BJ (cell line): ENCODE measurements at regions not wholly inside any gene's neighbourhood (a gene's known extent, or its start where the extent isn't known, plus 50 kb on each side); places are given as distances from the start of the nearest gene placed in this dataset.

Experiments used
- CTCF ChIA-PET: fragments of 350-600 bp; formaldehyde crosslinking; extraction: SDS; loops from one replicate; lab custom pipeline; 2021; ENCODE audit warnings: antibody characterized with exemption, inconsistent platforms; lab: Yijun Ruan, JAX
- POLR2A ChIA-PET: fragments of 300-600 bp; sonication (Branson Sonifier 250); formaldehyde crosslinking; extraction: SDS; loops from one replicate; lab custom pipeline; 2021; ENCODE audit warnings: antibody characterized with exemption; lab: Charles Lee
- DNase-seq: peaks from one replicate; pipeline ENCODE4 v3.0.0-alpha.2; 2011; ENCODE audit warnings: low read depth
- H3K27me3 ChIP-seq: 2 replicates; pipeline ENCODE4 v1.6.0; 2011; ENCODE audit warnings: low read length; ENCODE audit not compliant: control insufficient read depth, insufficient read depth
- H3K36me3 ChIP-seq: 2 replicates; pipeline ENCODE4 v1.5.1; 2011; ENCODE audit warnings: low read length; ENCODE audit not compliant: control insufficient read depth, insufficient read depth
- H3K4me3 ChIP-seq: 2 replicates; pipeline ENCODE4 v1.5.1; 2011; ENCODE audit warnings: low read depth, mild to moderate bottlenecking, control low read depth, low read length
- TF ChIP-seq, protein P1 (sequence below): IDR thresholded peaks from 2 replicates; pipeline ENCODE4 v1.5.1; 2011; ENCODE audit warnings: low read depth, mild to moderate bottlenecking, control low read depth, inconsistent platforms, low read length, moderate library complexity; ENCODE audit not compliant: insufficient read depth

GRCh38 chr12:73769337-73769736 lies 768.3 kb upstream of the ATXN7L3B start:
- DNase-seq: no peak
- Histone ChIP-seq H3K4me3 (no peak overlapping the region), H3K27me3 (no peaks in the 10 kb centered on the region), H3K36me3 (no peaks in the 10 kb centered on the region)
- ChIA-PET CTCF (no interaction called here), POLR2A (no interaction called here)
- TF ChIP-seq, protein P1, sequence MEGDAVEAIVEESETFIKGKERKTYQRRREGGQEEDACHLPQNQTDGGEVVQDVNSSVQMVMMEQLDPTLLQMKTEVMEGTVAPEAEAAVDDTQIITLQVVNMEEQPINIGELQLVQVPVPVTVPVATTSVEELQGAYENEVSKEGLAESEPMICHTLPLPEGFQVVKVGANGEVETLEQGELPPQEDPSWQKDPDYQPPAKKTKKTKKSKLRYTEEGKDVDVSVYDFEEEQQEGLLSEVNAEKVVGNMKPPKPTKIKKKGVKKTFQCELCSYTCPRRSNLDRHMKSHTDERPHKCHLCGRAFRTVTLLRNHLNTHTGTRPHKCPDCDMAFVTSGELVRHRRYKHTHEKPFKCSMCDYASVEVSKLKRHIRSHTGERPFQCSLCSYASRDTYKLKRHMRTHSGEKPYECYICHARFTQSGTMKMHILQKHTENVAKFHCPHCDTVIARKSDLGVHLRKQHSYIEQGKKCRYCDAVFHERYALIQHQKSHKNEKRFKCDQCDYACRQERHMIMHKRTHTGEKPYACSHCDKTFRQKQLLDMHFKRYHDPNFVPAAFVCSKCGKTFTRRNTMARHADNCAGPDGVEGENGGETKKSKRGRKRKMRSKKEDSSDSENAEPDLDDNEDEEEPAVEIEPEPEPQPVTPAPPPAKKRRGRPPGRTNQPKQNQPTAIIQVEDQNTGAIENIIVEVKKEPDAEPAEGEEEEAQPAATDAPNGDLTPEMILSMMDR: no peak

- DNase-seq: no peak
- Histone ChIP-seq H3K36me3 (no peaks in the 10 kb centered on the region), H3K4me3 (no peak overlapping the region), H3K27me3 (no peaks in the 10 kb centered on the region)
- ChIA-PET POLR2A (no interaction called here), CTCF (no interaction called here)
- TF ChIP-seq, protein P1: no peak
Measured at GRCh38 chr12:73798523-73798922, 739.1 kb upstream of the ATXN7L3B start.

DNA sequence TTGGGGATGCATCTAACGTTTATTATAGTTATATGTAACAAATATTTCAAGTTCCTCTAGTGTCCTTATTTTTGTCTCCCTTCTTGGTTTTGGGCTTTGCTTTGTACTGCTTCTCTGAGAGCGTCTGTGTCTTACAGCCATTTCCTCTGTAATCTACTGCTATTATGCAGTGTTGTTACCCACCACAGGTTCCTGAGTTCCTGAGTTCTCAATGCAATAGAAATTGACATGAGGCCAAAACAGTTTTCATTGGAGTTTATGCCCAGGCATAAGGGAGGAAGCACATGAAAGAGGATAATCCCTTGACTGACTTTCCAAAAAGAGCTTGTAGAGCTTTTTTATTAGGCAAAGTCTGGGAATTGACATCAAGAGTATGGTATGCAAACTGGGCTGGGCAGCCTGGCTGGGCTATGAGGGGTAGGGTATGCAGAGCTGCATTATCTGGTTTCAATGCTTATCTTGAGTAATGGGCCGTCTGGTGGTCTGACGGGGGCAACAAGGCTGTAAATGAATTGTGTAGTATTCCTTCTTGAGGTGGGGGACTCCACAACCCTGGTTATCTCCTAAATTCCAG lies 722.5 kb upstream of the ATXN7L3B start:
- DNase-seq: no peak
- ChIA-PET POLR2A (no interaction called here), CTCF (no interaction called here)
- H3K36me3 ChIP-seq: no peaks in the 10 kb centered on the region
- TF ChIP-seq, protein P1: no peak
- no peak overlapping the region for H3K4me3 ChIP-seq
- H3K27me3 ChIP-seq: no peaks in the 10 kb centered on the region

DNA sequence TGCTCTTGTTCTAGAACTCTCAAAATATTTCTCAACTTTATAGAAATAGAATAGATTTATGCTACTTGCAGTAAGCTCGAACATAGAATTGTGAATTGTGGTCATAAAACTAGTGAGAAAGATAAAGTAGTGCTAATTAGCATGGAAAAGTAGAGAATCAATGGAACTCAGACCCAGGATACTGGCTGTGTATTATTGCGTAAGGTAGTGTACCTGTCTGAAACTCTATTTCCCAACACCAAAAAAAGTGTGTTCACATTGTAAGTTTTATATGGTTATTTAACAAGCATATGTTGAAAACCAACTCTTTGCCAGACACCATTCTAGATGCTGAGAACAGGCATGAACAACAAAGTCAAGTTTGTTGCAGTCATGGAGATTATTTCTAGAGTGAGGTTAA lies 720.5 kb upstream of the ATXN7L3B start:
- TF ChIP-seq, protein P1: no peak
- no peak overlapping the region for H3K4me3 ChIP-seq
- H3K36me3 ChIP-seq: no peaks in the 10 kb centered on the region
- no peak for DNase-seq
- H3K27me3 ChIP-seq: no peaks in the 10 kb centered on the region
- CTCF ChIA-PET: no interaction called here
- POLR2A ChIA-PET: no interaction called here

- CTCF ChIA-PET: no interaction called here
- H3K36me3 ChIP-seq: no peaks in the 10 kb centered on the region
- DNase-seq: no peak
- TF ChIP-seq, protein P1: no peak
- H3K4me3 ChIP-seq: no peak overlapping the region
- H3K27me3 ChIP-seq: no peaks in the 10 kb centered on the region
- POLR2A ChIA-PET: no interaction called here
Measured at GRCh38 chr12:73833746-73834145, 703.9 kb upstream of the ATXN7L3B start.
